ENCODE measurements at regions not wholly inside any gene's neighbourhood (a gene's known extent, or its start where the extent isn't known, plus 50 kb on each side); places are given as distances from the start of the nearest gene placed in this dataset.
"Not testable (repeated sequence)": the region's sequence is repeated elsewhere in the genome, so short reads cannot be mapped to it uniquely, and the experiment has no call there.

DNA sequence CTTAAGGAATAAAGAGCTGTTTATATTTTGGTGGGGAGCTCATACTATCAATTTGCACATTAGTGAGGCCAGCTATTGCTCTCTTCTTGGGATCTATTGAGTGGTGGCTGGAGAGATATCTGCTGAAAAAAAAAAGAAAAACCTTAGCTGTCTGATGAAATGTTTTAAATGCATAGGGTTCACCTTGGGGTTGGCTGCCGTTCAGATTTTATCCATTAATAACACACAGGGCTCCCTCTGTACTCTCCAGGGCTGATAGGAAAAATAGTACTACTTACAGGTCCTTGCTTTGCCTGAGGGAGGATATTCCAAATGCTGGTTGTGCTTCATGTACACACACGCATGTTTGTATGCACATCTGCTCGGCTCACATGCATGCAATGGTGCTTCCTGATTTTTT is 803.7 kb downstream of the MCTP2 start:
- Histone ChIP-seq H3K27ac (ENCODE audit: low read depth, low read length, poor library complexity, severe bottlenecking) (no peak overlapping the region), H3K36me3 (ENCODE audit: insufficient read depth, low read length) (no peaks in the 10 kb centered on the region), H3K27me3 (ENCODE audit: insufficient read depth, low read length) (no peaks in the 10 kb centered on the region), H2AFZ (ENCODE audit: low read length) (no peak overlapping the region), H3F3A (ENCODE audit: insufficient read depth, low read length) (no peaks in the 10 kb centered on the region), H4K20me1 (ENCODE audit: insufficient read depth, low read length) (no peaks in the 10 kb centered on the region), H3K79me2 (ENCODE audit: insufficient read depth, low read length) (no peaks in the 10 kb centered on the region), H3K4me3 (ENCODE audit: low read depth, low read length, poor library complexity, severe bottlenecking) (no peak overlapping the region), H3K4me1 (ENCODE audit: insufficient read depth, low read length, severe bottlenecking) (no peaks in the 10 kb centered on the region), H3K9me2 (ENCODE audit: low read depth, low read length) (no peaks in the 10 kb centered on the region), H3K4me2 (ENCODE audit: low read length) (no peak overlapping the region), H3K9me3 (ENCODE audit: low read length) (no peaks in the 10 kb centered on the region), H3K9ac (ENCODE audit: low read length) (no peak overlapping the region)
- TF ChIP-seq, protein P1, sequence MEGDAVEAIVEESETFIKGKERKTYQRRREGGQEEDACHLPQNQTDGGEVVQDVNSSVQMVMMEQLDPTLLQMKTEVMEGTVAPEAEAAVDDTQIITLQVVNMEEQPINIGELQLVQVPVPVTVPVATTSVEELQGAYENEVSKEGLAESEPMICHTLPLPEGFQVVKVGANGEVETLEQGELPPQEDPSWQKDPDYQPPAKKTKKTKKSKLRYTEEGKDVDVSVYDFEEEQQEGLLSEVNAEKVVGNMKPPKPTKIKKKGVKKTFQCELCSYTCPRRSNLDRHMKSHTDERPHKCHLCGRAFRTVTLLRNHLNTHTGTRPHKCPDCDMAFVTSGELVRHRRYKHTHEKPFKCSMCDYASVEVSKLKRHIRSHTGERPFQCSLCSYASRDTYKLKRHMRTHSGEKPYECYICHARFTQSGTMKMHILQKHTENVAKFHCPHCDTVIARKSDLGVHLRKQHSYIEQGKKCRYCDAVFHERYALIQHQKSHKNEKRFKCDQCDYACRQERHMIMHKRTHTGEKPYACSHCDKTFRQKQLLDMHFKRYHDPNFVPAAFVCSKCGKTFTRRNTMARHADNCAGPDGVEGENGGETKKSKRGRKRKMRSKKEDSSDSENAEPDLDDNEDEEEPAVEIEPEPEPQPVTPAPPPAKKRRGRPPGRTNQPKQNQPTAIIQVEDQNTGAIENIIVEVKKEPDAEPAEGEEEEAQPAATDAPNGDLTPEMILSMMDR (IDR thresholded peaks at IDR 0.05; ENCODE audit: low read length) = no peak
- no peak for TF ChIP-seq EZH2 (IDR thresholded peaks at IDR 0.05; ENCODE audit: borderline replicate concordance, low read length)

DNA sequence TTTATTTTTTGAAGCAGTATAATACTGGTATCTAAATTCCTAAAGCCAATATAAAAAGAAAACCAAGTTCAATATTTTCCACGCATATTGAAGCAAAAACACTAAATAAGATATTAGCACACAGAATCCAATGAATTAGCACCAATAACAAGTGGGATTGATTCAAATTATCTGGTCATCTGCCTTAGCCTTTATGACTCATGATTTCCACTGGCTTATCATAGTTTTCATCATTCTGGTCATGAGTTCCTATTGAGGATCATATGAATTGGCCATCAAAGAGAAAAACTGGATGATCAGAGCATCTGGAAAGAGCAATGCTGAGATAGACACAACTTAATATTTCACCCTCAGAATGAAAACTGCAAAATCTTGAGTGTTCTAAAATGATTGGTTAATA is 809.9 kb downstream of the MCTP2 start:
- no peaks in the 10 kb centered on the region for H3K4me1 ChIP-seq (ENCODE audit: insufficient read depth, low read length, severe bottlenecking)
- no peak overlapping the region for H3K4me3 ChIP-seq (ENCODE audit: low read depth, low read length, poor library complexity, severe bottlenecking)
- no peaks in the 10 kb centered on the region for H3K9me3 ChIP-seq (ENCODE audit: low read length)
- H3K36me3 ChIP-seq (ENCODE audit: insufficient read depth, low read length) = no peaks in the 10 kb centered on the region
- H3K9me2 ChIP-seq (ENCODE audit: low read depth, low read length) = no peaks in the 10 kb centered on the region
- H4K20me1 ChIP-seq (ENCODE audit: insufficient read depth, low read length) = no peaks in the 10 kb centered on the region
- H3K27me3 ChIP-seq (ENCODE audit: insufficient read depth, low read length) = no peaks in the 10 kb centered on the region
- no peak overlapping the region for H3K4me2 ChIP-seq (ENCODE audit: low read length)
- H3K27ac ChIP-seq (ENCODE audit: low read depth, low read length, poor library complexity, severe bottlenecking) = no peak overlapping the region
- H3F3A ChIP-seq (ENCODE audit: insufficient read depth, low read length) = no peaks in the 10 kb centered on the region
- H3K9ac ChIP-seq (ENCODE audit: low read length) = no peak overlapping the region
- TF ChIP-seq EZH2 (IDR thresholded peaks at IDR 0.05; ENCODE audit: borderline replicate concordance, low read length) = no peak
- TF ChIP-seq, protein P1 (IDR thresholded peaks at IDR 0.05; ENCODE audit: low read length) = no peak
- no peak overlapping the region for H2AFZ ChIP-seq (ENCODE audit: low read length)
- no peaks in the 10 kb centered on the region for H3K79me2 ChIP-seq (ENCODE audit: insufficient read depth, low read length)

DNA sequence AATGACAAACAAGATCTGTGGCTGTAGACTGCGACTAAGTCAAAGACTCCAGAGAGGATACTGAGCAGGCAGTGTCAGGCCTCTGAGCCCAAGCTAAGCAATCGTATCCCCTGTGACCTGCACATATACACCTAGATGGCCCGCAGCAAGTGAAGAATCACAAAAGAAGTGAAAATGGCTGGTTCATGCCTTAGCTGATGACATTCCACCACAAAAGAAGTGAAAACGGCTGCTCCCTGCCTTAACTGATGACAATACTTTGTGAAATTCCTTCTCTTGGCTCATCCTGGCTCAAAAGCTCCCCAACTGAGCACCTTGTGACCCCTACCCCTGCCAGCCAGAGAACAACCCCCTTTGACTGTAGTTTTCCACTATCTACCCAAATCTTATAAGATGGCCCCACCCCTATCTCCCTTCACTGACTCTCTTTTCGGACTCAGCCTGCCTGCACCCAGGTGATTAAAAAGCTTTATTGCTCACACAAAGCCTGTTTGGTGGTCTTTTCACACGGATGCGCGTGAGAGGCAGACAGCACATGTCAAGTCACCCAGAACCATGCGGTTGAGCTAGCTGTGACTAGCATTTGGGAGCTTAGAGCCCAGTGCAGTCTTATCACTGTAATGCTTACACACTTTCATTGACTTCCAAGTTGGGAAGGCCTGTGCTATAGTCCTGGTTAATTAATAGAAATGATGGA is 812.0 kb downstream of the MCTP2 start:
- H2AFZ ChIP-seq (ENCODE audit: low read length); H3K9me2 ChIP-seq (ENCODE audit: low read depth, low read length); H3K9me3 ChIP-seq (ENCODE audit: low read length); H4K20me1 ChIP-seq (ENCODE audit: insufficient read depth, low read length); H3K9ac ChIP-seq (ENCODE audit: low read length); H3K27ac ChIP-seq (ENCODE audit: low read depth, low read length, poor library complexity, severe bottlenecking); H3K79me2 ChIP-seq (ENCODE audit: insufficient read depth, low read length); H3K4me3 ChIP-seq (ENCODE audit: low read depth, low read length, poor library complexity, severe bottlenecking); H3K27me3 ChIP-seq (ENCODE audit: insufficient read depth, low read length); H3K4me2 ChIP-seq (ENCODE audit: low read length); H3F3A ChIP-seq (ENCODE audit: insufficient read depth, low read length); H3K4me1 ChIP-seq (ENCODE audit: insufficient read depth, low read length, severe bottlenecking); H3K36me3 ChIP-seq (ENCODE audit: insufficient read depth, low read length): not testable (repeated sequence)

DNA sequence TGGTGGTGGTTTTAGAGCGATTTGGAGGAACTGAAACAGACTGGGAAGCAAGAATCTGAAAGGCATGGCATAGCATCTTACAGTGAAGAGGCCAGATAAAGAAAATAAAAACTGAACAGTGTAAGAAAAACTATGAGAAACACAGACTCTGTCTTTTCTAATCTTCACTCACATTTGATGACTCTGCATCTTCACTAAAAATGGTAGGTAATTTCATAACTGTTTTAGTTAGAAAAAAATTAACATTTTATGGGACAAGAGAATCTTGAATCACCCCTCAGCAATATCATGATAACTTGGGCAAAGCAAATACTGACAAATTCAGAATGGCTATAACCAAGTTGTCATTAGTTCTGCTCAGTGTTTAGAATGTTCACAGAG is 812.6 kb downstream of the MCTP2 start:
- Histone ChIP-seq H3F3A (ENCODE audit: insufficient read depth, low read length) (no peaks in the 10 kb centered on the region), H3K9ac (ENCODE audit: low read length) (no peak overlapping the region), H3K9me3 (ENCODE audit: low read length) (no peaks in the 10 kb centered on the region), H3K27me3 (ENCODE audit: insufficient read depth, low read length) (no peaks in the 10 kb centered on the region), H3K79me2 (ENCODE audit: insufficient read depth, low read length) (no peaks in the 10 kb centered on the region), H3K36me3 (ENCODE audit: insufficient read depth, low read length) (no peaks in the 10 kb centered on the region), H2AFZ (ENCODE audit: low read length) (no peak overlapping the region), H3K4me2 (ENCODE audit: low read length) (no peak overlapping the region), H3K27ac (ENCODE audit: low read depth, low read length, poor library complexity, severe bottlenecking) (no peak overlapping the region), H4K20me1 (ENCODE audit: insufficient read depth, low read length) (no peaks in the 10 kb centered on the region), H3K4me1 (ENCODE audit: insufficient read depth, low read length, severe bottlenecking) (no peaks in the 10 kb centered on the region), H3K9me2 (ENCODE audit: low read depth, low read length) (no peaks in the 10 kb centered on the region), H3K4me3 (ENCODE audit: low read depth, low read length, poor library complexity, severe bottlenecking) (no peak overlapping the region)
- TF ChIP-seq EZH2 (IDR thresholded peaks at IDR 0.05; ENCODE audit: borderline replicate concordance, low read length) = no peak
- TF ChIP-seq, protein P1 (IDR thresholded peaks at IDR 0.05; ENCODE audit: low read length) = no peak
